Lung (tissue), 11 donors: ENCODE measurements at regions not wholly inside any gene's neighbourhood (a gene's known extent, or its start where the extent isn't known, plus 50 kb on each side); places are given as distances from the start of the nearest gene placed in this dataset.

Source experiments
- ATAC-seq: fragments of 200-7000 bp; cut with Tn5 transposase; one replicate; pipeline ENCODE4 v1.9.1; 2020; ENCODE audit warnings: moderate number of reproducible peaks; ENCODE audit not compliant: insufficient read depth, low FRiP score
- DNase-seq, 3 donors: peaks; one replicate each; pipeline ENCODE4 v3.0.0-alpha.2; 2013 to 2017
- H3K27ac ChIP-seq, 2 donors: one replicate each; pipeline ENCODE4 v1.5.1; 2013; ENCODE audit warnings: mild to moderate bottlenecking in 2 of 2, moderate library complexity in 2 of 2, control low read depth in 1 of 2, inconsistent platforms in 1 of 2, low read depth in 1 of 2, low read length in 1 of 2
- H3K27me3 ChIP-seq, 3 donors: one replicate each; pipeline ENCODE4 v1.5.1; 2013; ENCODE audit warnings: low read length in 2 of 3; ENCODE audit not compliant: control insufficient read depth in 3 of 3, insufficient read depth in 3 of 3
- H3K36me3 ChIP-seq, 4 donors: one replicate each; pipeline ENCODE4 v1.5.1; 2013; ENCODE audit warnings: low read length in 4 of 4, mild to moderate bottlenecking in 1 of 4, moderate library complexity in 1 of 4; ENCODE audit not compliant: control insufficient read depth in 4 of 4, insufficient read depth in 4 of 4
- H3K4me1 ChIP-seq, 5 donors: one replicate each; pipeline ENCODE4 v1.5.1; 2013; ENCODE audit warnings: low read length in 5 of 5, mild to moderate bottlenecking in 2 of 5, moderate library complexity in 1 of 5; ENCODE audit not compliant: control insufficient read depth in 5 of 5, insufficient read depth in 5 of 5
- H3K4me3 ChIP-seq: one replicate; pipeline ENCODE4 v1.5.1; 2013; ENCODE audit warnings: mild to moderate bottlenecking, control low read depth, moderate library complexity
- H3K9ac ChIP-seq, 2 donors: one replicate each; pipeline ENCODE4 v1.5.1; 2013; ENCODE audit warnings: low read length in 2 of 2, control low read depth in 1 of 2; ENCODE audit not compliant: insufficient read depth in 1 of 2
- H3K9me3 ChIP-seq, 4 donors: one replicate each; pipeline ENCODE4 v1.5.1; 2013; ENCODE audit warnings: low read length in 3 of 4, mild to moderate bottlenecking in 1 of 4, moderate library complexity in 1 of 4; ENCODE audit not compliant: control insufficient read depth in 4 of 4, insufficient read depth in 3 of 4
- WGBS, 2 donors: extraction: QIAGEN DNeasy Blood & Tissue Kit; methylation state at CpG; one replicate each; pipeline ENCODE4 v1.1.7; 2013; 5-methylcytosine and 5-hydroxymethylcytosine counted together
- TF ChIP-seq, protein P1 (sequence below): IDR thresholded peaks from 2 replicates; pipeline ENCODE4 v1.5.1; 2012; ENCODE audit warnings: mild to moderate bottlenecking; ENCODE audit errors: control extremely low read depth, extremely low read depth
- donor health status: control.
- donor health status: control.
- donor health status: Bipolar disorder and iron deficiency.
- donor health status: healthy.
- donor health status: DM: yes; HTN: yes; CAD: no.

DNA sequence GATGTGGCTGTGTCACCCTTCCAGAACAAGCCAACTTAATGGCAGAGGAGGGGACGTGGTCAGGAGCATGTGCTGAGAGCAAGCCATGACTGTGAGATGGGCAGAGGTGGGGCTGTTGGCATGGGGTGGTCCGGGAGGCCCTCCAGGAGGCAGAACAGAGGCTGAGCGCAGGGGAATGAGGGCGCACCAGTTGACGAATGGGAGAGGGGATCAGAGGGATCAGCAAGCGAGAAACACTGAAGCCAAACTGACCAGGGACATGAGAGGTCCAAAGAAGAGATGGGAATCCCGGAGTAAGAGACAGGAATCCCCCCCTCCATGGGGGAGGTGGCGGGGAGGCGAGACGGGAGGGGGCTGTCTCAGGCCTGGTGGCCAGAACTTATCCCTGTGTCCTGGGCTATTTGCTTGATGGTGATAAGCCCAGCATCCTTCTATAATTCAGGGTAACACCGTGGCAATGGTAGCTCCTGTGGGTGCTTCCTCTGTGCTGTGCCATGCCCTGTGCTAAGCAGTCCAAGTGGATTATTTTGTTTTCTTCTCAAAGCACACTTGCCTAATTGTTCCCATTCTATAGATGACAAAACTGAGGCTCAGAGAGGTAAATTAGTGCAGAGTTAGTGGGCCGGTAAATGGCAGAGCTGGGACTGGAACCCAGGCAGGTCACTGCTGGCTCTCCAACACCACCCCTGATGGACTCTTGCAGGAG is 83.4 kb upstream of the SHISAL1 start:
- ATAC-seq (no peak), DNase-seq (no peak)
- H3K9me3 ChIP-seq, result peaks cover 0 to 2% (median 0%) of the 10 kb centered on the region in 4 donors
- H3K36me3 ChIP-seq, result no peaks in the 10 kb centered on the region
- H3K9ac ChIP-seq, result no peak overlapping the region
- H3K27ac ChIP-seq, result no peak overlapping the region
- TF ChIP-seq, protein P1, sequence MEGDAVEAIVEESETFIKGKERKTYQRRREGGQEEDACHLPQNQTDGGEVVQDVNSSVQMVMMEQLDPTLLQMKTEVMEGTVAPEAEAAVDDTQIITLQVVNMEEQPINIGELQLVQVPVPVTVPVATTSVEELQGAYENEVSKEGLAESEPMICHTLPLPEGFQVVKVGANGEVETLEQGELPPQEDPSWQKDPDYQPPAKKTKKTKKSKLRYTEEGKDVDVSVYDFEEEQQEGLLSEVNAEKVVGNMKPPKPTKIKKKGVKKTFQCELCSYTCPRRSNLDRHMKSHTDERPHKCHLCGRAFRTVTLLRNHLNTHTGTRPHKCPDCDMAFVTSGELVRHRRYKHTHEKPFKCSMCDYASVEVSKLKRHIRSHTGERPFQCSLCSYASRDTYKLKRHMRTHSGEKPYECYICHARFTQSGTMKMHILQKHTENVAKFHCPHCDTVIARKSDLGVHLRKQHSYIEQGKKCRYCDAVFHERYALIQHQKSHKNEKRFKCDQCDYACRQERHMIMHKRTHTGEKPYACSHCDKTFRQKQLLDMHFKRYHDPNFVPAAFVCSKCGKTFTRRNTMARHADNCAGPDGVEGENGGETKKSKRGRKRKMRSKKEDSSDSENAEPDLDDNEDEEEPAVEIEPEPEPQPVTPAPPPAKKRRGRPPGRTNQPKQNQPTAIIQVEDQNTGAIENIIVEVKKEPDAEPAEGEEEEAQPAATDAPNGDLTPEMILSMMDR, result no peak
- peaks cover 0 to 16% (median 0%) of the 10 kb centered on the region in 5 donors for H3K4me1 ChIP-seq
- WGBS, 2 donors, result 83 to 86% methylated on average over 12 of the region's 12 CpGs
- no peak overlapping the region for H3K4me3 ChIP-seq
- no peaks in the 10 kb centered on the region for H3K27me3 ChIP-seq

GRCh38 chr22:44395118-44396005 is 82.6 kb upstream of the SHISAL1 start:
- Histone ChIP-seq H3K27ac (no peak overlapping the region), H3K9me3 (peaks cover 0 to 2% (median 0%) of the 10 kb centered on the region in 4 donors), H3K27me3 (no peaks in the 10 kb centered on the region), H3K4me1 (peaks cover 0 to 16% (median 0%) of the 10 kb centered on the region in 5 donors), H3K9ac (no peak overlapping the region), H3K36me3 (no peaks in the 10 kb centered on the region), H3K4me3 (no peak overlapping the region)
- WGBS, 2 donors, result 89 to 95% methylated on average over 30 to 31 of the region's 31 CpGs
- no peak for ATAC-seq
- TF ChIP-seq, protein P1, result no peak
- no peak for DNase-seq

DNA sequence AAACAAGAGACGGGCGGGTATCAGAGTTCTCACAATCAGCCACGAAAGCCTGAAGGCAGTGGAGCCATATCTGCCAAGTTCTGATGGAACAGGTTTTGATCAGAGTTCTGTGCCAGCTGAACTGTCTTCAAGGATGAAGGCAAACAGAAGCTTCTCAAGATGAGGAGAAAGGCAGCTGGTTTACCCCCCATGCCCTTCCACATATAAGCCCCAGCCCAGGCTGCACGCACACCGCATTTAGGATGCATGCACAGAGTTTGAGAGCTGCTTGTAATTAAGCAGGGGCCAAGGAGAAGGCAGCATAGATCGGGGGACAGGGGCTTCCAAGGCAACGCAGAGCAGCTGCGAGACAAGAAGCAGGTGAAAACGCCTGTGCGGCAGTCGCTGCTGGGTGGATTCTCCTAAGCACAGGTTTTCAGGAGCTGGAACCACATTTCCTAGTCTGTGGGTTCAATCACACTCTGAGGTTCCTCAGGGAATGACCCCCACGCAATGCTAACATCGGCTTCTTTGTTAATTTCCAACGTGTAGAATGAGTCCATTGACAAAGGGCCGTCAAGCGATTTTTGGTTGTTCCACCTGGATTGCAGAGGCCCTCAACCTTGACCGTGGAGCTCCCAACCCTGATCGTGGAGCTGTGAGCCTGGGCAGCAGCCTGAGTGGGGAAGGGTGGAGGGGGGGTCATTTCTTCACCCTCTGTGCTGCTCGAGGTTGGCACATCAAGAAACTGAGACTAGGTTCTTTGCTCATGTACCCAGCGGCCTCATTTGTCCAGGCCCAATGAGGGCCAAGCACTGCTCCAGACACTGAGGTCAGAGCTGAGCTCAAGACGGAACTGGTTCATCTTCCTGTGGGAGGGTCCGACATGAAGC is 81.7 kb upstream of the SHISAL1 start:
- peaks cover 0 to 15% (median 0%) of the 10 kb centered on the region in 5 donors for H3K4me1 ChIP-seq
- no peak overlapping the region for H3K9ac ChIP-seq
- H3K27me3 ChIP-seq, result no peaks in the 10 kb centered on the region
- H3K9me3 ChIP-seq, result peaks cover 0 to 2% (median 0%) of the 10 kb centered on the region in 4 donors
- TF ChIP-seq, protein P1, result no peak
- ATAC-seq, result no peak
- 87 to 93% methylated on average over 22 of the region's 22 CpGs for WGBS, 2 donors
- DNase-seq, result peak in 1 of 3 donors; percentile 1
- H3K4me3 ChIP-seq, result no peak overlapping the region
- H3K36me3 ChIP-seq, result no peaks in the 10 kb centered on the region
- H3K27ac ChIP-seq, result no peak overlapping the region
